ENCODE measurements at regions not wholly inside any gene's neighbourhood (a gene's known extent, or its start where the extent isn't known, plus 50 kb on each side); places are given as distances from the start of the nearest gene placed in this dataset.

GRCh38 chr4:138086611-138087041 lies 155.5 kb downstream of the SLC7A11 start:
- no TSS peak for BruUV-seq (replicated peaks)
- intact Hi-C loops (cut with micrococcal nuclease; ENCODE audit: unreplicated experiment), result loop anchor here (2.0 kb wide), 1 partner anchor 594 kb away; no protein-coding TSS in a partner anchor

GRCh38 chr4:138085736-138086305 lies 156.3 kb downstream of the SLC7A11 start:
- no peaks in the 10 kb centered on the region for H3K4me1 ChIP-seq (ENCODE audit: insufficient read depth, low read length, poor library complexity, severe bottlenecking)
- no peaks in the 10 kb centered on the region for H3K9me2 ChIP-seq (ENCODE audit: insufficient read depth, low read length)
- no peaks in the 10 kb centered on the region for H3K36me3 ChIP-seq (ENCODE audit: insufficient read depth, low read length)
- H3K27ac ChIP-seq (ENCODE audit: low read depth, low read length, poor library complexity, severe bottlenecking), result no peak overlapping the region
- ChIA-PET CTCF (ENCODE audit: unreplicated experiment) (no interaction called here), POLR2A (interaction anchor here (1.0 kb wide), 1 partner anchor 12 kb away, joined by 3 read pairs; no protein-coding TSS in a partner anchor)
- no peaks in the 10 kb centered on the region for H3K79me2 ChIP-seq (ENCODE audit: insufficient read depth, low read depth, low read length)
- H4K20me1 ChIP-seq (ENCODE audit: insufficient read depth, low read length), result no peaks in the 10 kb centered on the region
- no peak overlapping the region for H3K4me3 ChIP-seq (ENCODE audit: low read depth, low read length, poor library complexity, severe bottlenecking)
- H3K9me3 ChIP-seq (ENCODE audit: low read length), result no peaks in the 10 kb centered on the region
- TF ChIP-seq EZH2phosphoT487 (IDR thresholded peaks at IDR 0.05; ENCODE audit: borderline replicate concordance, low read depth, low read length) (no peak), CTCF (conservative IDR thresholded peaks at IDR 0.05; ENCODE audit: low read length) (no peak)
- intact Hi-C loops (cut with micrococcal nuclease; ENCODE audit: unreplicated experiment), result loop anchor here (2.0 kb wide), 1 partner anchor 595 kb away; no protein-coding TSS in a partner anchor
- no peak overlapping the region for H2AFZ ChIP-seq (ENCODE audit: low read length)
- H3K4me2 ChIP-seq (ENCODE audit: low read length), result no peak overlapping the region
- BruUV-seq (replicated peaks), result no TSS peak
- DNase-seq (ENCODE audit: low spot score), result no peak

More at GRCh38 chr4:138086611-138087041, 155.5 kb downstream of the SLC7A11 start:
- Histone ChIP-seq H3K79me2 (ENCODE audit: insufficient read depth, low read depth, low read length) (no peaks in the 10 kb centered on the region), H3K27ac (ENCODE audit: low read depth, low read length, poor library complexity, severe bottlenecking) (no peak overlapping the region), H4K20me1 (ENCODE audit: insufficient read depth, low read length) (no peaks in the 10 kb centered on the region), H3K9me2 (ENCODE audit: insufficient read depth, low read length) (no peaks in the 10 kb centered on the region), H3K36me3 (ENCODE audit: insufficient read depth, low read length) (no peaks in the 10 kb centered on the region), H3K4me2 (ENCODE audit: low read length) (no peak overlapping the region), H3K4me1 (ENCODE audit: insufficient read depth, low read length, poor library complexity, severe bottlenecking) (no peaks in the 10 kb centered on the region), H2AFZ (ENCODE audit: low read length) (no peak overlapping the region), H3K4me3 (ENCODE audit: low read depth, low read length, poor library complexity, severe bottlenecking) (no peak overlapping the region), H3K9me3 (ENCODE audit: low read length) (no peaks in the 10 kb centered on the region)
- ChIA-PET CTCF (ENCODE audit: unreplicated experiment) (no interaction called here), POLR2A (interaction anchor here (1.6 kb wide), 1 partner anchor 8 kb away, joined by 3 read pairs; no protein-coding TSS in a partner anchor)
- DNase-seq (ENCODE audit: low spot score), result no peak
- TF ChIP-seq CTCF (conservative IDR thresholded peaks at IDR 0.05; ENCODE audit: low read length), result no peak
- TF ChIP-seq EZH2phosphoT487 (IDR thresholded peaks at IDR 0.05; ENCODE audit: borderline replicate concordance, low read depth, low read length), result no peak
